Heart right ventricle (tissue), 16 donors: ENCODE measurements at regions not wholly inside any gene's neighbourhood (a gene's known extent, or its start where the extent isn't known, plus 50 kb on each side); places are given as distances from the start of the nearest gene placed in this dataset.
"Not testable (repeated sequence)": the region's sequence is repeated elsewhere in the genome, so short reads cannot be mapped to it uniquely, and the experiment has no call there.

Experiments used
- ATAC-seq, 8 donors: fragments of 200-7000 bp; cut with Tn5 transposase; one replicate each; pipeline ENCODE4 v1.9.1; 2020; ENCODE audit warnings: mild to moderate bottlenecking in 8 of 8, moderate library complexity in 8 of 8, moderate number of reproducible peaks in 1 of 8
- DNase-seq, 2 donors: peaks; one replicate each; pipeline ENCODE4 v3.0.0-alpha.2; 2020
- H3K27ac ChIP-seq, 10 donors: fragments of 200-600 bp; sonication (generic) in 2 of 10; one replicate each; pipeline versions ENCODE4 v1.5.0 to v1.8.0; 2020 to 2022; ENCODE audit warnings: mild to moderate bottlenecking in 3 of 10
- H3K27me3 ChIP-seq, 7 donors: fragments of 200-600 bp; one replicate each; pipeline ENCODE4 v1.8.0; 2021 to 2022; ENCODE audit warnings: mild to moderate bottlenecking in 2 of 7
- H3K36me3 ChIP-seq, 9 donors: fragments of 200-600 bp; sonication (generic) in 1 of 9; one replicate each; pipeline versions ENCODE4 v1.5.0 to v1.8.0; 2020 to 2022; ENCODE audit warnings: mild to moderate bottlenecking in 2 of 9
- H3K4me1 ChIP-seq, 9 donors: fragments of 200-600 bp; sonication (generic) in 1 of 9; one replicate each; pipeline versions ENCODE4 v1.5.0 to v1.8.0; 2020 to 2022; ENCODE audit warnings: mild to moderate bottlenecking in 4 of 9
- H3K4me3 ChIP-seq, 10 donors: fragments of 200-600 bp; sonication (generic) in 2 of 10; one replicate each; pipeline versions ENCODE4 v1.5.0 to v1.8.0; 2020 to 2022; ENCODE audit warnings: mild to moderate bottlenecking in 7 of 10, moderate library complexity in 2 of 10
- H3K9me3 ChIP-seq, 11 donors: fragments of 200-600 bp in 10 of 11; sonication (generic) in 2 of 11; one replicate each; pipeline versions ENCODE4 v1.5.0 to v1.8.0; 2013 to 2022; ENCODE audit warnings: mild to moderate bottlenecking in 2 of 11, control low read depth in 1 of 11, moderate library complexity in 1 of 11
- CTCF ChIP-seq, 9 donors: fragments of 200-600 bp; sonication (generic) in 2 of 9; IDR thresholded peaks; one replicate each; pipeline versions ENCODE4 v1.5.0 to v1.8.0; 2021 to 2022; ENCODE audit warnings: antibody characterized with exemption in 9 of 9, mild to moderate bottlenecking in 5 of 9, moderate library complexity in 1 of 9
- WGBS, 2 donors: extraction: QIAGEN DNeasy Blood & Tissue Kit; methylation state at CpG; one replicate each; pipeline ENCODE4 v1.1.7; 2013; ENCODE audit warnings: inconsistent platforms in 1 of 2; 5-methylcytosine and 5-hydroxymethylcytosine counted together
- intact Hi-C, 10 donors: fragments of 100-400 bp; cut with DNase I; formaldehyde crosslinking; loops; one replicate each; pipeline versions ENCODE4 v1.11.1 to v1.14.2; 2022
- donor health status: Arrhythmogenic right ventricular cardiomyopathy.
- donor health status: ischemic (EF 13 %, LVEDD 7.1; RV severe dilation, severe dysfunction).
- donor health status: healthy with polysubstance abuse.
- donor health status: DM: no; HTN: yes; CAD: no.
- donor health status: DM: no; HTN: no; CAD: no.
- donor health status: ischemic (EF 25% LVEDD 6.9; RV normal size, moderate dysfunction).
- donor health status: ischemic (EF 25% LVEDD 5.7; RV mildly dilated, moderate dysfunction).
- donor health status: healthy.
- donor health status: DM: yes; HTN: yes; CAD: no.
- donor health status: Ischemic cardiomyopathy.
- donor health status: ischemic (EF 35%, LVEDD 5.7; RV mildly dilated, moderate dysfunction).
- donor health status: nonischemic (EF 11% LVEDD 7.7; RV severe dilation, severe dysfunction).
- donor health status: DM: yes; HTN: yes; CAD: no.
- donor health status: PGD.
- donor health status: ischemic (EF 29% LVEDD 5.4; RV normal size, mild dysfunction).
- donor health status: nonischemic (EF 23%, LVEDD 6.1; RV moderate dilation, normal function).

GRCh38 chr1:221246628-221247415, 367.6 kb downstream of the HLX start:
- Histone ChIP-seq H3K27ac (no peak overlapping the region), H3K9me3 (no peaks in the 10 kb centered on the region), H3K27me3 (no peaks in the 10 kb centered on the region), H3K36me3 (no peaks in the 10 kb centered on the region), H3K4me3 (no peak overlapping the region), H3K4me1 (peaks cover 0 to 3% (median 0%) of the 10 kb centered on the region in 9 donors)
- intact Hi-C loops, result no loop called here
- ATAC-seq (no peak), DNase-seq (no peak)
- no peak for TF ChIP-seq CTCF (IDR thresholded peaks at IDR 0.05)
- WGBS, 2 donors, result 94 to 95% methylated on average over 4 of the region's 4 CpGs

GRCh38 chr1:221251580-221251979, 372.3 kb downstream of the HLX start:
- no peak overlapping the region for H3K27ac ChIP-seq
- DNase-seq, result no peak
- WGBS, 2 donors, result 45 to 48% methylated on average over 2 of the region's 2 CpGs
- no peaks in the 10 kb centered on the region for H3K4me1 ChIP-seq
- no peak overlapping the region for H3K4me3 ChIP-seq
- no peak for ATAC-seq
- no peaks in the 10 kb centered on the region for H3K27me3 ChIP-seq
- intact Hi-C loops, result no loop called here
- no peak for TF ChIP-seq CTCF (IDR thresholded peaks at IDR 0.05)
- no peaks in the 10 kb centered on the region for H3K36me3 ChIP-seq
- peaks cover 0 to 11% (median 0%) of the 10 kb centered on the region in 11 donors for H3K9me3 ChIP-seq

- intact Hi-C loops, result no loop called here
- peaks cover 0 to 18% (median 7%) of the 10 kb centered on the region in 11 donors for H3K9me3 ChIP-seq
- ATAC-seq, result no peak
- no peak overlapping the region for H3K4me3 ChIP-seq
- no peak for DNase-seq
- no peak for TF ChIP-seq CTCF (IDR thresholded peaks at IDR 0.05)
- no peaks in the 10 kb centered on the region for H3K27me3 ChIP-seq
- H3K36me3 ChIP-seq, result no peaks in the 10 kb centered on the region
- no peak overlapping the region for H3K27ac ChIP-seq
- H3K4me1 ChIP-seq, result no peaks in the 10 kb centered on the region
These were observed 375.6 kb downstream of the HLX start for GRCh38 chr1:221254813-221255212.

GRCh38 chr1:221256773-221257172, 377.5 kb downstream of the HLX start:
- H3K4me1 ChIP-seq, result no peaks in the 10 kb centered on the region
- H3K27me3 ChIP-seq, result no peaks in the 10 kb centered on the region
- no peaks in the 10 kb centered on the region for H3K36me3 ChIP-seq
- H3K4me3 ChIP-seq, result no peak overlapping the region
- no peak for TF ChIP-seq CTCF (IDR thresholded peaks at IDR 0.05)
- WGBS, 2 donors, result 73 to 76% methylated on average over 3 of the region's 3 CpGs
- DNase-seq (no peak), ATAC-seq (peak in 2 of 8 donors; percentile 58 to 63)
- peaks cover 0 to 18% (median 7%) of the 10 kb centered on the region in 11 donors for H3K9me3 ChIP-seq
- no peak overlapping the region for H3K27ac ChIP-seq
- intact Hi-C loops, result no loop called here

- H3K27me3 ChIP-seq, H3K4me1 ChIP-seq, H3K36me3 ChIP-seq, DNase-seq, ATAC-seq, intact Hi-C loops, H3K27ac ChIP-seq, H3K4me3 ChIP-seq: not testable (repeated sequence)
- H3K9me3 ChIP-seq, result peaks cover 0 to 18% (median 7%) of the 10 kb centered on the region in 11 donors
- no CpG with 5 or more reads among the region's 1 CpG for WGBS, 2 donors
These were observed 378.3 kb downstream of the HLX start for GRCh38 chr1:221257548-221257947.

GRCh38 chr1:221262677-221263076, 383.4 kb downstream of the HLX start:
- 93% methylated on average over 7 of the region's 7 CpGs for WGBS, 2 donors
- intact Hi-C loops, result loop anchor here in 5 of 10 donors (5.0 to 10.0 kb wide), 3 partner anchors 170 to 175 kb away; no protein-coding TSS in a partner anchor

More at GRCh38 chr1:221262677-221263076, 383.4 kb downstream of the HLX start:
- peaks cover 0 to 22% (median 17%) of the 10 kb centered on the region in 9 donors for H3K4me1 ChIP-seq
- not testable (repeated sequence) for H3K27ac ChIP-seq, ATAC-seq, H3K4me3 ChIP-seq, H3K27me3 ChIP-seq, DNase-seq, H3K36me3 ChIP-seq
- peaks cover 0 to 18% (median 0%) of the 10 kb centered on the region in 11 donors for H3K9me3 ChIP-seq
